Islet of Langerhans (tissue), 1 donor: ENCODE measurements at regions not wholly inside any gene's neighbourhood (a gene's known extent, or its start where the extent isn't known, plus 50 kb on each side); places are given as distances from the start of the nearest gene placed in this dataset.
"Not testable (repeated sequence)": the region's sequence is repeated elsewhere in the genome, so short reads cannot be mapped to it uniquely, and the experiment has no call there.

ENCODE experiments used
- FAIRE-seq: peaks from one replicate; lab custom pipeline; 2011; peaks lifted over from hg19 to GRCh38; lab: Jason Lieb, UNC

GRCh38 chr1:232416026-232416568 lies 213.8 kb downstream of the SIPA1L2 start:
- no peak for FAIRE-seq

- FAIRE-seq: not testable (repeated sequence)
Observed at GRCh38 chr1:232415481-232415880, 214.5 kb downstream of the SIPA1L2 start.

- FAIRE-seq: no peak
Observed at GRCh38 chr1:232414100-232414499, 215.8 kb downstream of the SIPA1L2 start.

GRCh38 chr1:232413674-232414073 lies 216.3 kb downstream of the SIPA1L2 start:
- no peak for FAIRE-seq

DNA sequence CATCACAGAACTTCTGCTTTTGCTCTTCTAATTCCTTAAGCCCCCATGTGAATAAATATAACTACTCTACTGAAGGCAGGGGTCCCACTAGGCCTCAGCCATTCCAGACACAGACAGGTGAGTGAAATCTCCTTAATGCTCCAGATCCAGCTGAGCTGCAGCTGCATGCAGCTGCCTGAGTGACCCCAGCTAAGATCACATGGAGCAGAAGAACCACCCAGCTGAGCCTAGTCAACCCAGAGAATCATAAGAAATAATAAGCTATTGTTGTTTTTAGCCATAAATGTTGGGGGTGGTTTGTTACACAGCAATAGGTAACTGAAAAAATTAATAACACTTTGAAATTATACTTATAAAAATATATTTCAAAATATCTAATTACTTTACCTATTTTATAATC lies 220.3 kb downstream of the SIPA1L2 start:
- FAIRE-seq: no peak

GRCh38 chr1:232407120-232407519 lies 222.8 kb downstream of the SIPA1L2 start:
- no peak for FAIRE-seq

GRCh38 chr1:232405781-232406180 lies 224.2 kb downstream of the SIPA1L2 start:
- FAIRE-seq: no peak

- FAIRE-seq: no peak
Observed at GRCh38 chr1:232404981-232405731, 224.8 kb downstream of the SIPA1L2 start.

- FAIRE-seq: no peak
Observed at GRCh38 chr1:232404227-232404626, 225.7 kb downstream of the SIPA1L2 start.

- no peak for FAIRE-seq
Observed at GRCh38 chr1:232403017-232403714, 226.8 kb downstream of the SIPA1L2 start.

DNA sequence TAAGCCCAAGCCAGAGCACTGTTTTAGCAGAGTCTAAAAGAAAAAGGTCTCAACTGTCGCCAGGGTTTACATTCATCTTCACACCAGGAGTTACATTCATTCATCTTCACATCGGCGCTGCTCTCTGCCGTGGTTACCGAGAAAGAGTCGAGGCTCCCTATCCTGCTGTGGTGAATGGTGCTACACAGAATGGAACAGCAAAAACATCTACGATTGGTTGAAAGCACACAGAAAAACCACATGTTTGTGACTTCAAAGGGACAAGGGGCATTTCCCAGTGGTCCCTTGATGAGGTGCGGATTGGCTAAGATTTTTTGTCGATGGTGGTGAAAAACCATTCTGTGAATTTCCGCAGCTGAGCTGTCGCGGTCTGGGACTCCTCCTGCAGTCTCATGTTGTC lies 231.1 kb downstream of the SIPA1L2 start:
- no peak for FAIRE-seq

DNA sequence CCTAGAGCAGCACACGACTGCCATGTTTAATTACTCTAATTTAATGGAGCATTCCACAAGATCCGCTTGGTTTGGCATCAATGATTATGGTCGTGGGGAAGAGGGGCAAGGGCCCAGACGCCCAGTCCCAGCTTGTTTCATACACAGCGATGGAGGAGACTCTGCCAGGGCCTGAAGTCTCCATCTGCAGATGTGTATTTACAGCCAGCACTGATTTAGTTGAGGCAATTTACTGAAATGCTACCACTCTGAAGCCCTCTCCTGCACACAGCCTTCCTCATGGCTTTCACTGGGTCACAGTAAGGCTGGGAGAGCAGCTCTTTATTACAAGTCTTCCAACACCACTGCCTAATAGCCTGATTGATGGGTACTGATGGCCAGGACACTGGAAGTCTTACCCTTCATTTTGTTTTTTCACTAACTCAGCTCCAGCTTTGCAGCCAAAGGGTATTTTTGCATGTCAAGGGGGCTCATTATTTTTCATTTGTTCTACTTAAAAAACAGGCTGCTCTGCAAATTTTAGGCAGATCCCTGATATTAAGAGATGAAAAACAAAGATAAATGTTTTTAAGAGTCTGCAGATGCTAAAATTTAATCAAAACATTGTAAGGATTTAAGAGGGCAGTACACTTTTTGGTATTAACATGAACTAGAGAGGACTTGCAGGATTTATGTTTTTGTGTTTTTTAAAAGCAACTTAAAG lies 236.3 kb downstream of the SIPA1L2 start:
- FAIRE-seq: no peak

DNA sequence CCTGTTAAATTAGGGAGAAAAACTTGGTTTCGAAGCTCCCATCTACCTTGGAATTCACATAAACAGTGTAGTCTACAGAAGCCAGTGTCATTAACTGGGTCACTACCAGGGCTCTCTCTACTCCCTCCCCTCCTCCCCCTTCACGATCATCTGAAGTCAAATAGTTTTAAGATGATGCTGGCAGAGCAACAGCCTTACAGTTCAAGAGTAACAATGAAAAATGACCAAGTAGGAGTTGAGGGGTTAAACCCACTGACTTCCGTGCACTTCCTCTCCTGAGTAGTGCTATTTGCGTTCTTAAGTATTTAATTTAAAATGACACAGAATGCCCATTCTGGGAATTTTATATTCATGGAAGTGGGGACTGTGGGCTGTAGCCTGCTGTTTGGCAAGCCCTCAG lies 236.9 kb downstream of the SIPA1L2 start:
- no peak for FAIRE-seq

GRCh38 chr1:232390590-232390989 lies 239.3 kb downstream of the SIPA1L2 start:
- no peak for FAIRE-seq

GRCh38 chr1:232389744-232390143 lies 240.2 kb downstream of the SIPA1L2 start:
- no peak for FAIRE-seq

GRCh38 chr1:232388363-232388762 lies 241.6 kb downstream of the SIPA1L2 start:
- no peak for FAIRE-seq

- no peak for FAIRE-seq
Observed at GRCh38 chr1:232386721-232387510, 243.0 kb downstream of the SIPA1L2 start.

DNA sequence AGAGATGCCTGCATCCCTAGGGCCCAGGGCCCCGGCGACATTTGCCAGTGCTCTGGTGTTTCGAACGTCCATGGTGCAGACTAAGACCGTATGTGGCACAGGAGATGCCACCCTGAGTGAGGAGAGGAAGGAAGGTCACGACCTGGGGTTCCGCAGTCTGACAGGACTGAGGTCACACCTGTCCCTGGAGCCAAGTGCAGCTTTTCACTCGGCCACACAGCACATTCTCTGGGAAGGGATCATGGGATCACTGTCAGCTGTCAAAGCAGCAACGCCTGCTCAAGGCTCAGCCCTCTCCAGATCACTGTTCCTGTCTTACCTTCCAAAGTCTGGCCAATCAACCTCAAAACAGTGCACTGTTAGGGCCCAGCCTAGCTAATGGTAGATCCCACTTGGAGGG lies 243.6 kb downstream of the SIPA1L2 start:
- no peak for FAIRE-seq

GRCh38 chr1:232385221-232385620 lies 244.7 kb downstream of the SIPA1L2 start:
- FAIRE-seq: no peak

- no peak for FAIRE-seq
Observed at GRCh38 chr1:232384171-232384883, 245.6 kb downstream of the SIPA1L2 start.

- no peak for FAIRE-seq
Observed at GRCh38 chr1:232383455-232384123, 246.3 kb downstream of the SIPA1L2 start.
